HCT116 (cell line): ENCODE measurements at regions not wholly inside any gene's neighbourhood (a gene's known extent, or its start where the extent isn't known, plus 50 kb on each side); places are given as distances from the start of the nearest gene placed in this dataset.

Source experiments
- ATAC-seq: fragments of 200-7000 bp; cut with Tn5 transposase; 2 replicates; pipeline ENCODE4 v1.9.1; 2020; ENCODE audit warnings: mild to moderate bottlenecking, moderate library complexity
- BruUV-seq: library from RNA; stranded (reverse); fragments of 400-500 nt; replicated peaks from 2 replicates; lab custom pipeline; 2021; lab: Mats Ljungman, UMichigan
- CTCF ChIA-PET: fragments of 300-600 bp; sonication (Branson Sonifier 250); formaldehyde crosslinking; loops from one replicate; lab custom pipeline; 2021; ENCODE audit warnings: antibody characterized with exemption; lab: Charles Lee
- POLR2A ChIA-PET: fragments of 300-600, 350-600 bp; sonication (Branson Sonifier 250); formaldehyde crosslinking; loops from one replicate; lab custom pipeline; 2021; ENCODE audit warnings: antibody characterized with exemption; lab: Charles Lee
- RAD21 ChIA-PET, 2 experiments: fragments of 300-600 bp; sonication (Branson Sonifier 250); formaldehyde crosslinking; loops; one replicate each; lab custom pipeline; 2023; ENCODE audit warnings: low total read pairs in 2 of 2; ENCODE audit not compliant: uncharacterized antibody in 2 of 2, unreplicated experiment in 2 of 2, low non-redundant PET in 1 of 2; lab: Charles Lee
- DNase-seq: peaks from one replicate; pipeline ENCODE4 v3.0.0-alpha.2; 2010; ENCODE audit warnings: low read depth, low spot score
- H2AFZ ChIP-seq: fragments of 200-600 bp; shearing (Covaris generic), sonication (generic); 2 replicates; pipeline ENCODE4 v1.6.1; 2017; ENCODE audit warnings: low read depth, mixed run types, mixed read lengths, antibody characterized with exemption, low read length; ENCODE audit not compliant: poor library complexity, severe bottlenecking
- H3K27ac ChIP-seq: 2 replicates; pipeline ENCODE4 v1.5.1; 2012; ENCODE audit warnings: low read depth, low read length
- H3K27me3 ChIP-seq: fragments of 200-600 bp; sonication (generic); 2 replicates; pipeline ENCODE4 v1.6.1; 2016; ENCODE audit warnings: mixed run types, low read length, mixed read lengths; ENCODE audit not compliant: insufficient read depth
- H3K36me3 ChIP-seq, 2 experiments: fragments of 200-500 bp in 1 of 2; fragments of 200-600 bp in 1 of 2; sonication (Bioruptor generic) in 1 of 2; sonication (generic) in 1 of 2; 2 replicates each; pipeline versions ENCODE4 v1.5.1 to v1.6.1; 2014 to 2016; ENCODE audit warnings: low read length in 2 of 2, inconsistent platforms in 1 of 2, mixed read lengths in 1 of 2, mixed run types in 1 of 2; ENCODE audit not compliant: insufficient read depth in 2 of 2, control insufficient read depth in 1 of 2
- H3K4me1 ChIP-seq, 2 experiments: fragments of 200-600 bp in 1 of 2; sonication (generic) in 1 of 2; 2 replicates each; pipeline versions ENCODE4 v1.5.1 to v1.6.1; 2012 to 2017; ENCODE audit warnings: low read length in 2 of 2, inconsistent platforms in 1 of 2, mild to moderate bottlenecking in 1 of 2, mixed read lengths in 1 of 2, mixed run types in 1 of 2, moderate library complexity in 1 of 2; ENCODE audit not compliant: insufficient read depth in 2 of 2, control insufficient read depth in 1 of 2
- H3K4me2 ChIP-seq: fragments of 200-600 bp; sonication (generic); 2 replicates; pipeline ENCODE4 v1.6.1; 2017; ENCODE audit warnings: mixed run types, low read length, mixed read lengths
- H3K4me3 ChIP-seq, 2 experiments: fragments of 200-600 bp in 1 of 2; sonication (generic) in 1 of 2; replicated peaks in 1 of 2; 2 replicates each; pipeline ENCODE4 v1.5.1; 2011 to 2016; ENCODE audit warnings: low read length in 2 of 2, control low read depth in 1 of 2, low read depth in 1 of 2, mild to moderate bottlenecking in 1 of 2, mixed read lengths in 1 of 2, mixed run types in 1 of 2
- H3K79me2 ChIP-seq: fragments of 200-600 bp; sonication (generic); 2 replicates; pipeline ENCODE4 v1.6.1; 2017; ENCODE audit warnings: mild to moderate bottlenecking, mixed run types, low read length, moderate library complexity, mixed read lengths; ENCODE audit not compliant: insufficient read depth
- H3K9ac ChIP-seq: fragments of 200-600 bp; sonication (generic); 2 replicates; pipeline ENCODE4 v1.6.1; 2016; ENCODE audit warnings: low read length, mixed read lengths
- H3K9me2 ChIP-seq: fragments of 200-600 bp; sonication (generic), shearing (Covaris generic); 2 replicates; pipeline ENCODE4 v1.6.1; 2017; ENCODE audit warnings: mixed run types, mild to moderate bottlenecking, moderate library complexity; ENCODE audit not compliant: insufficient read depth
- H3K9me3 ChIP-seq, 2 experiments: fragments of 200-500 bp in 1 of 2; fragments of 200-600 bp in 1 of 2; sonication (Bioruptor generic) in 1 of 2; sonication (generic) in 1 of 2; 2 replicates each; pipeline ENCODE4 v1.6.1; 2014 to 2017; ENCODE audit warnings: low read length in 2 of 2, mixed read lengths in 2 of 2, inconsistent platforms in 1 of 2, low read depth in 1 of 2, mild to moderate bottlenecking in 1 of 2, mixed run types in 1 of 2, moderate library complexity in 1 of 2; ENCODE audit not compliant: control insufficient read depth in 1 of 2, insufficient read depth in 1 of 2
- H4K20me1 ChIP-seq: fragments of 200-600 bp; sonication (generic), shearing (Covaris generic); 2 replicates; pipeline ENCODE4 v1.6.1; 2017; ENCODE audit warnings: mixed run types, mild to moderate bottlenecking, moderate library complexity; ENCODE audit not compliant: insufficient read depth
- CBX3 ChIP-seq: IDR thresholded peaks from 2 replicates; pipeline ENCODE4 v1.6.1; 2012; ENCODE audit warnings: low read depth
- CEBPB ChIP-seq: IDR thresholded peaks from 2 replicates; pipeline ENCODE4 v1.6.1; 2012; ENCODE audit warnings: low read depth
- CTCF ChIP-seq, 3 experiments: fragments of 200-600 bp in 1 of 3; sonication (generic) in 1 of 3; IDR thresholded peaks in 2 of 3; conservative IDR thresholded peaks in 1 of 3; 2 replicates each; pipeline ENCODE4 v1.5.1; 2012 to 2017; ENCODE audit warnings: low read depth in 2 of 3, low read length in 2 of 3, antibody characterized with exemption in 1 of 3, borderline replicate concordance in 1 of 3, control low read depth in 1 of 3, mild to moderate bottlenecking in 1 of 3, mixed read lengths in 1 of 3, mixed run types in 1 of 3, moderate library complexity in 1 of 3; ENCODE audit not compliant: insufficient read depth in 1 of 3
- EGR1 ChIP-seq: IDR thresholded peaks from 2 replicates; pipeline ENCODE4 v1.6.1; 2012; ENCODE audit warnings: low read depth
- EZH2phosphoT487 ChIP-seq: fragments of 200-600 bp; IDR thresholded peaks from 2 replicates; pipeline ENCODE4 v1.6.1; 2018; ENCODE audit warnings: antibody characterized with exemption, borderline replicate concordance
- POLR2AphosphoS5 ChIP-seq: IDR thresholded peaks from 2 replicates; pipeline ENCODE4 v1.6.1; 2011; ENCODE audit warnings: mild to moderate bottlenecking, low read depth, low read length, moderate library complexity
- SIN3A ChIP-seq: IDR thresholded peaks from 2 replicates; pipeline ENCODE4 v1.6.1; 2012; ENCODE audit warnings: low read depth
- SP1 ChIP-seq: IDR thresholded peaks from 2 replicates; pipeline ENCODE4 v1.6.1; 2012; ENCODE audit warnings: low read depth
- SRF ChIP-seq: IDR thresholded peaks from 2 replicates; pipeline ENCODE4 v1.6.1; 2012; ENCODE audit warnings: low read depth
- YY1 ChIP-seq: IDR thresholded peaks from 2 replicates; pipeline ENCODE4 v1.6.1; 2011; ENCODE audit warnings: low read length, low read depth, moderate library complexity, mild to moderate bottlenecking; ENCODE audit not compliant: insufficient replicate concordance; ENCODE audit errors: extremely low read depth
- ZFX ChIP-seq: fragments of 450-650 bp; IDR thresholded peaks from 2 replicates; pipeline ENCODE4 v1.6.1; 2017
- ZNF274 ChIP-seq: fragments of 200-500 bp; sonication (Bioruptor generic); IDR thresholded peaks from 2 replicates; pipeline ENCODE4 v1.6.1; 2014; ENCODE audit warnings: mild to moderate bottlenecking, low read depth, low read length, inconsistent platforms
- intact Hi-C: fragments of 100-400 bp; cut with micrococcal nuclease; formaldehyde crosslinking; loops from 2 replicates; pipeline ENCODE4 v1.10.0; 2022
- TF ChIP-seq, protein P1 (sequence below): IDR thresholded peaks from 2 replicates; pipeline ENCODE4 v1.6.1; 2012; ENCODE audit warnings: low read depth
- TF ChIP-seq, protein P2 (sequence below): IDR thresholded peaks from 2 replicates; pipeline ENCODE4 v1.6.1; 2011; ENCODE audit warnings: mild to moderate bottlenecking, low read length, moderate library complexity; ENCODE audit not compliant: insufficient replicate concordance; ENCODE audit errors: extremely low read depth

GRCh38 chr1:118325550-118326225, 140.7 kb upstream of the SPAG17 start:
- peaks cover 0 to 16% of the 10 kb centered on the region in 2 experiments; a peak in 1 of 4 replicates for H3K9me3 ChIP-seq
- no peak overlapping the region for H2AFZ ChIP-seq
- no peak for TF ChIP-seq SRF
- TF ChIP-seq, protein P1, sequence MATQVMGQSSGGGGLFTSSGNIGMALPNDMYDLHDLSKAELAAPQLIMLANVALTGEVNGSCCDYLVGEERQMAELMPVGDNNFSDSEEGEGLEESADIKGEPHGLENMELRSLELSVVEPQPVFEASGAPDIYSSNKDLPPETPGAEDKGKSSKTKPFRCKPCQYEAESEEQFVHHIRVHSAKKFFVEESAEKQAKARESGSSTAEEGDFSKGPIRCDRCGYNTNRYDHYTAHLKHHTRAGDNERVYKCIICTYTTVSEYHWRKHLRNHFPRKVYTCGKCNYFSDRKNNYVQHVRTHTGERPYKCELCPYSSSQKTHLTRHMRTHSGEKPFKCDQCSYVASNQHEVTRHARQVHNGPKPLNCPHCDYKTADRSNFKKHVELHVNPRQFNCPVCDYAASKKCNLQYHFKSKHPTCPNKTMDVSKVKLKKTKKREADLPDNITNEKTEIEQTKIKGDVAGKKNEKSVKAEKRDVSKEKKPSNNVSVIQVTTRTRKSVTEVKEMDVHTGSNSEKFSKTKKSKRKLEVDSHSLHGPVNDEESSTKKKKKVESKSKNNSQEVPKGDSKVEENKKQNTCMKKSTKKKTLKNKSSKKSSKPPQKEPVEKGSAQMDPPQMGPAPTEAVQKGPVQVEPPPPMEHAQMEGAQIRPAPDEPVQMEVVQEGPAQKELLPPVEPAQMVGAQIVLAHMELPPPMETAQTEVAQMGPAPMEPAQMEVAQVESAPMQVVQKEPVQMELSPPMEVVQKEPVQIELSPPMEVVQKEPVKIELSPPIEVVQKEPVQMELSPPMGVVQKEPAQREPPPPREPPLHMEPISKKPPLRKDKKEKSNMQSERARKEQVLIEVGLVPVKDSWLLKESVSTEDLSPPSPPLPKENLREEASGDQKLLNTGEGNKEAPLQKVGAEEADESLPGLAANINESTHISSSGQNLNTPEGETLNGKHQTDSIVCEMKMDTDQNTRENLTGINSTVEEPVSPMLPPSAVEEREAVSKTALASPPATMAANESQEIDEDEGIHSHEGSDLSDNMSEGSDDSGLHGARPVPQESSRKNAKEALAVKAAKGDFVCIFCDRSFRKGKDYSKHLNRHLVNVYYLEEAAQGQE = no peak
- TF ChIP-seq EGR1 = no peak
- no peak for TF ChIP-seq EZH2phosphoT487
- TF ChIP-seq, protein P2, sequence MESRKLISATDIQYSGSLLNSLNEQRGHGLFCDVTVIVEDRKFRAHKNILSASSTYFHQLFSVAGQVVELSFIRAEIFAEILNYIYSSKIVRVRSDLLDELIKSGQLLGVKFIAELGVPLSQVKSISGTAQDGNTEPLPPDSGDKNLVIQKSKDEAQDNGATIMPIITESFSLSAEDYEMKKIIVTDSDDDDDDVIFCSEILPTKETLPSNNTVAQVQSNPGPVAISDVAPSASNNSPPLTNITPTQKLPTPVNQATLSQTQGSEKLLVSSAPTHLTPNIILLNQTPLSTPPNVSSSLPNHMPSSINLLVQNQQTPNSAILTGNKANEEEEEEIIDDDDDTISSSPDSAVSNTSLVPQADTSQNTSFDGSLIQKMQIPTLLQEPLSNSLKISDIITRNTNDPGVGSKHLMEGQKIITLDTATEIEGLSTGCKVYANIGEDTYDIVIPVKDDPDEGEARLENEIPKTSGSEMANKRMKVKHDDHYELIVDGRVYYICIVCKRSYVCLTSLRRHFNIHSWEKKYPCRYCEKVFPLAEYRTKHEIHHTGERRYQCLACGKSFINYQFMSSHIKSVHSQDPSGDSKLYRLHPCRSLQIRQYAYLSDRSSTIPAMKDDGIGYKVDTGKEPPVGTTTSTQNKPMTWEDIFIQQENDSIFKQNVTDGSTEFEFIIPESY = no peak
- TF ChIP-seq ZFX = no peak
- no peak for TF ChIP-seq SIN3A
- TF ChIP-seq ZNF274 = no peak
- TF ChIP-seq CTCF (IDR thresholded peaks at IDR 0.05 in 2 of 3, conservative IDR thresholded peaks at IDR 0.05 in 1 of 3; ENCODE audit: borderline replicate concordance in 1 of 3, insufficient read depth in 1 of 3, low read depth in 2 of 3, low read length in 2 of 3) = no peak
- TF ChIP-seq CBX3 = no peak
- TF ChIP-seq POLR2AphosphoS5 = no peak
- no peak for TF ChIP-seq CEBPB
- TF ChIP-seq SP1 = no peak
- TF ChIP-seq YY1 = no peak
- no peaks in the 10 kb centered on the region for H4K20me1 ChIP-seq
- H3K36me3 ChIP-seq = no peaks in the 10 kb centered on the region
- POLR2A ChIA-PET = no interaction called here
- no peaks in the 10 kb centered on the region for H3K9me2 ChIP-seq
- ATAC-seq = no peak
- H3K4me3 ChIP-seq = no peak overlapping the region
- no peaks in the 10 kb centered on the region for H3K27me3 ChIP-seq
- CTCF ChIA-PET = no interaction called here
- RAD21 ChIA-PET = no interaction called here
- no peaks in the 10 kb centered on the region for H3K79me2 ChIP-seq
- no peak overlapping the region for H3K4me2 ChIP-seq
- DNase-seq = no peak
- BruUV-seq = no TSS peak
- no peak overlapping the region for H3K9ac ChIP-seq
- intact Hi-C loops = no loop called here
- H3K27ac ChIP-seq = no peak overlapping the region
- no peaks in the 10 kb centered on the region for H3K4me1 ChIP-seq
